Stimulated activated CD8-positive, alpha-beta memory T cell treated with anti-CD3 and anti-CD28 coated beads, Interleukin-4, amount 100 ng/mL, for 4 hours (primary cell): ENCODE measurements at regions not wholly inside any gene's neighbourhood (a gene's known extent, or its start where the extent isn't known, plus 50 kb on each side); places are given as distances from the start of the nearest gene placed in this dataset.

ENCODE experiments used
- DNase-seq, 2 donors: peaks; one replicate each; pipeline ENCODE4 v3.0.0-alpha.2; 2020; ENCODE audit warnings: low read depth in 2 of 2, low spot score in 1 of 2

DNA sequence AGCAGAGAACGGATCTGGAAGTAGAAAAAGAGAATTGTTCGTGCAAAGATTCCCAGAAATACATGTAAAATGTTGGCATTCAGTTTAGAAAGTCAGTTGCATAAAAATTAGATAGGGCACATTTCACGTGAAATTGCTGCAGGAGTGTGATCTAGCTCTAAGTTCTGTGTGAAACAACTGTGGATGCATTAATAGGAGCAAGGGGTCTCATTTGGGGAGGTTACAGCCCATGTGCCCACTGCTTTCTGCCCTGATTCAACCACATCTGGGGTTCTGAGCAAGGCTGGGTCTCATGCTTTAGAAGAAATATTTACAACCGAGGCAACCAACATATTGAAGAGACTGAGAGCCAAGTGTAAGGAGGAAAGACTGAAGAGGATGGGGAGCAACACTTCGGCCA lies 639.0 kb downstream of the BCOR start:
- no peak for DNase-seq

DNA sequence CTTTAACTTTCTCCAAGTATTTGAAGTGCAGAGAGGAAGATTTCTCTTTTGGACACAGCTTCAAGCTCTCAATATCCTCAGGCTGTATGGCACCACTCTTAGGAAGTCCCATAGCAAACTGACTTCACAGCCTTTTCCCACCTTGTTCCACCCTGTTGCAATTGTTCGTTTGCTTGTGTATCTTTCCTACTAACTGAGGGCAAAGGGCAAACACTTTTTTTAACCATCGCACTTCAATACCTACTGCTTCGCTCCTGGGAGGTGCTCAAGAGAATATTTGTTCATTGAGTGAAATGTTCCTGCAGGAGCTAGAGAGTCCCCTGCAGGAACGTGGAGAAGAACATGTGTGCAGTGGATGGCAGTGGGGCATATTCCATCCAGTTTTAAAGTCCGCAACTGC lies 638.6 kb downstream of the BCOR start:
- no peak for DNase-seq

DNA sequence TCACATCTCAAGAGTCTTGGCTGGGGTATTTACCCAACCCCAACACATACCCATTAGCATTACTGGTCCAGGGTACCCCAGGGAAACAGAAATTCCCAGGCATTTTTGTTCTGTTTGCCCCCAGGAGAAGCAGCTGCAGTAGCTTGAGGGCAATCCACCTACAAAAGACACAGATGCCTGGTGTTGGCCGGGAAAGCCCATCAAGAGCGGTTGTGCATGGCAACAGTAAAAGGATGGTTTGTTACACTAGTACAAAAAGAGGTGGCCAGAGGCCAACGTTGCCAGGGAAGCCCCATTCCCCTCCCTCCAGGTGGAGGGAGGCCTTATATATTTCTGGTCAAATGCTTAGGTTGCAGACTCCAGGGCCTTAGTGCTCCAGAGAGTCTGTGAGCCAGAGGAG lies 637.8 kb downstream of the BCOR start:
- DNase-seq: no peak

DNA sequence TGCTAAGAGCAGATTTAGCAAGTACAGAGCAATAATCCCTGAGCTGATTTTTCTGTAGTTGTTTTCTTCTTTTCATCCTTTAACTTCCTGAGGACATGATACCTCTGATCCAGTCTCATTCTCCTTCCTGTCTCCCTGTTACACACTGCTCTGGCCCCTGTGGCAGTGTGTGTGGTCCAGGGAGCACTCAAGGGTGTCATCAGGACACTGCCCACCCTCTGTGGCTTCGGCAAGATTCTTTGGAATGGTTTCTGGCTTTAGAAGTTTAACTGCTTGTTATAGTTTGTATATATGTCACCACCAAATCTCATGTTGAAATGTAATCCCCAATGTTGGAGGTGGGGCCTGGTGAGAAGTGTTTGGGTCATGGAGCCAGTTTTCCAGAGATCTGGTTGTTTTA lies 637.3 kb downstream of the BCOR start:
- no peak for DNase-seq

GRCh38 chrX:39462835-39463234 lies 634.9 kb downstream of the BCOR start:
- DNase-seq: no peak

GRCh38 chrX:39464253-39464652 lies 633.5 kb downstream of the BCOR start:
- DNase-seq: no peak

DNA sequence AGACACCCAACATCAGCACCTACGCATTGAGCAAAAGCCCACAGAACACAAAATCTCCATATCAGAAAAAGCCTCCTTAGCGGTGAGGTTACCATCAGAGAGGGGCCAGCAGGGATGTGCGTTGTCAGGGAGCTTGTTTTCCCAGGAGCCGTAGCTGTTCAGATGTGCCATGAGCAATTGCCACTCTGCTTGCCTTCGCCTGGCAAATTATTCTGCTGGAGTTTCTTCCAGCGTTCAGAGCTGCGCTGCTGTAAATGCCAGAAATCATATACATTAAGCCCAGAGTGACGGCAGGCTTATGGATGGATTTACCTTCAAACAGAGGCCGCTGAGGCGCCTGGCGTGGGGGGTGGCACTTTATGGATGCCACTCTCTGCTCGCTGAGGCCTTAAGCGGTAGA lies 632.3 kb downstream of the BCOR start:
- no peak for DNase-seq

DNA sequence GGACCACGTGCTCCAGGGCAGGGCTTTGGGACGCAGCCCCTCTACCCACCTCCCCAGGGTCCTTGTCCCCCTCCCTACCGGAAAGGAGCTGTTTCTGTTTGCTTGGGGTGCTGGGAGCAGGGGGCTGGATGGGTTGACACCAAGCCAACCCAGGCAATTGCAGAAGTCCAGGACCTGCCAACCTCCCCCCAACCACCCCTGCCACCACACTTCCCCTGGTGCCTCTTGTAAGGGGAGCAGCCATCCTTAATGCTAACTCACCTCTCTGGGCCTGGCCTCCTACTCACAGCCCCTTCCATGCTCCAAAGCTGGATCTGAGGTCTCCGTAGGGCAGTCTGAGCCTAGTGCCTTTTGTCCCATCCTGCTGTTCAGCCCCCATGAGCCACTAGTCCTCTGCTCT lies 631.9 kb downstream of the BCOR start:
- DNase-seq: no peak

DNA sequence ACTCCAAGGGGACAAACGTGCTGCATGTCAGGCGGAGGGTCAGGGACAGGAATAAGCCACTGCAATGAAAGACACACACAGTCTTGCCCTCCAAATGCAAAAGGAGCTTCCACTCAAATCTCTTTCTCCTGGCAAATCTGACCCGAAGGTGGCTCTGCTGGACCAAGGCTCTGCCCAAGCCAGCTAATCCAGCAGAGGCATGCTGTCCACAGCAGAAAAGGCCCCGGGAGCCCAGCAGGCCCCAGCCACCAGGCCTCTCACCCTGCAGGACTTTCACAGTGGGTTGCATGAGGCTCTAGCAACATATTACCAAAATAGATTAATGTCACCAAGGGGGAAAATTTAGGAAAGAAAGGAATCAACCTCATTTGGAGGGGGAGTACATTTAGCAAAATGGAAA lies 628.6 kb downstream of the BCOR start:
- no peak for DNase-seq

GRCh38 chrX:39470588-39471407 lies 627.0 kb downstream of the BCOR start:
- no peak for DNase-seq

DNA sequence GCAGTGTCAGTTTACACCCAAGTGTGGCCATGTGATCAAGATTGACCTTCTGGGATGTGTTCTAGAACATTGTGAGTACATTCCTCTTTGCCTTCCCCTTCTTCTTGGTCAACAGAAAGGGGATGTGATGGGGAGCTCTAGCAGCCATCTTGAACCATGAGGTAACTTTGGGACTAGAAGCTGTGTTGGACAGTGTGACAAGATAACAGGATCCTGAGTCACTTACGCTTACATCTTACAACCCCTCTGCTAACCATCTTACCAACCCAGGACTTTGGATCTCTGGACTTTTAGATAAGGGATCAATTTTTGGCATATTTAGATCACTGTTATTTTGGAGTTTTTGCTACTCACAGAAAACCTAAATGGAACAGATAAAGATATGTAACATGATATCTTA lies 625.6 kb downstream of the BCOR start:
- DNase-seq: no peak

- no peak for DNase-seq
These were observed 623.9 kb downstream of the BCOR start for GRCh38 chrX:39473812-39474211.

DNA sequence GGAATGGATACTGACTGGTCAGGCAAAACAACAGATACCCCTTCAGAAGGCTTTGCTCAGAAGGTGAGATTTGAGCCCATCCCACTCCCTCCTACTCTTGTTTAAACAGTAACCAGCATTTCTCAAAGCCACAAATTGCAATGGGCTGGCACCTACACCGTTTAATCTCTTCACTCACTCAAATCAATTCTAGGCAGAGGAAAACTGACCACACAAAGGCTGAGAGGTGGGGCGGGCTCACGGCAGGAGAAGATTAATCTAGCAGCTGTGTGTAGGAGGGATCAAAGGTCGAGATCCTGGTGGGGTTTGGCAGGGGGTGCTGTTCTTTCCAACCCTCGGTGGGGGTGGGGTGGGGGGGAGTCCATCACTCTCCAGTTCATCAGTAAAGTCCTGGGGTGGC lies 622.4 kb downstream of the BCOR start:
- no peak for DNase-seq

- no peak for DNase-seq
These were observed 621.1 kb downstream of the BCOR start for GRCh38 chrX:39476604-39477021.

- no peak for DNase-seq
These were observed 620.6 kb downstream of the BCOR start for GRCh38 chrX:39477031-39477761.

- no peak for DNase-seq
These were observed 620.0 kb downstream of the BCOR start for GRCh38 chrX:39477762-39478120.

GRCh38 chrX:39479856-39480255 lies 617.9 kb downstream of the BCOR start:
- DNase-seq: no peak

- no peak for DNase-seq
These were observed 616.8 kb downstream of the BCOR start for GRCh38 chrX:39480963-39481362.

DNA sequence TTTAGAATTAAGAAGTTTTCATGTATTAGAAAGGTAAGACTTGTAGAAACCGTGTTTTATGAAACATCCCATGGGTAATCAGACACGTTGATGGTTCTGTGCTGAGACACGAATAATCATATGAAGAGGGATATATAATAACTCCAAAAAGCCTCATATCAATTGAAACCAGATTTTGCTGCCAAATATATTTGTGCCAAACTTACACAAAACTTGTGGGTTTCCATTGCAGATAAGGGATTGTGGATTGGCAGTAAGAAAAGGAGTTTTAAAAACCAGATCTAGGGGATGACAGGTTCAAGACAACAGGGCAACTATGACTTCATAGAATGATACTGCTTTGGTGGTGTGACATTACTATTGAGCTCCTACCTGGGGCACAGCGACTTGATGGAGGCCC lies 616.1 kb downstream of the BCOR start:
- no peak for DNase-seq

GRCh38 chrX:39484159-39485068 lies 613.3 kb downstream of the BCOR start:
- no peak for DNase-seq

- DNase-seq: no peak
These were observed 610.4 kb downstream of the BCOR start for GRCh38 chrX:39487166-39487968.
